B cell (primary cell): ENCODE measurements at regions not wholly inside any gene's neighbourhood (a gene's known extent, or its start where the extent isn't known, plus 50 kb on each side); places are given as distances from the start of the nearest gene placed in this dataset.

Source experiments
- CTCF ChIP-seq: fragments of 200-600 bp; IDR thresholded peaks from one replicate; pipeline ENCODE4 v1.8.0; 2022; ENCODE audit warnings: antibody characterized with exemption, mild to moderate bottlenecking
- EZH2 ChIP-seq: IDR thresholded peaks from 2 replicates; pipeline ENCODE4 v1.6.1; 2012; ENCODE audit warnings: borderline replicate concordance, low read depth, mild to moderate bottlenecking, moderate library complexity, low read length; ENCODE audit not compliant: insufficient read depth, poor library complexity, severe bottlenecking

- no peak for TF ChIP-seq CTCF
- no peak for TF ChIP-seq EZH2
Observed at GRCh38 chr12:13788626-13789025, 192.8 kb downstream of the GRIN2B start.
